ENCODE measurements at regions not wholly inside any gene's neighbourhood (a gene's known extent, or its start where the extent isn't known, plus 50 kb on each side); places are given as distances from the start of the nearest gene placed in this dataset.

- ChIA-PET POLR2A (no interaction called here), CTCF (no interaction called here)
- H3K36me3 ChIP-seq (ENCODE audit: control insufficient read depth in 2 of 2, extremely low read depth in 1 of 2, insufficient read depth in 2 of 2, low read length in 2 of 2), result no peaks in the 10 kb centered on the region
- BruUV-seq (replicated peaks), result no TSS peak
- DNase-seq (ENCODE audit: low read depth, low spot score) (no peak), FAIRE-seq (no peak)
- H2AFZ ChIP-seq (ENCODE audit: low read depth, low read length), result no peak overlapping the region
- H3K9ac ChIP-seq (replicated peaks; ENCODE audit: extremely low read depth, insufficient read depth, low read length), result no peak overlapping the region
- no peaks in the 10 kb centered on the region for H3K4me1 ChIP-seq (ENCODE audit: control insufficient read depth, extremely low read depth, insufficient read depth, low read length)
- H3K4me2 ChIP-seq (ENCODE audit: insufficient read depth, low read length), result no peak overlapping the region
- H3K27ac ChIP-seq (ENCODE audit: insufficient read depth, low read depth, low read length), result no peak overlapping the region
- H4K20me1 ChIP-seq (replicated peaks; ENCODE audit: control insufficient read depth, extremely low read depth, insufficient read depth, low read length), result no peaks in the 10 kb centered on the region
- dilution Hi-C loops (cut with MboI; ENCODE audit: extremely low pct_ligation_motif_present, low sequenced_read_pairs) (no loop called here), intact Hi-C loops (cut with micrococcal nuclease) (no loop called here)
- H3K79me2 ChIP-seq (ENCODE audit: control insufficient read depth, insufficient read depth, low read length), result no peaks in the 10 kb centered on the region
- TF ChIP-seq FOS (IDR thresholded peaks at IDR 0.05; ENCODE audit: borderline replicate concordance, insufficient read depth, low read length) (no peak), CTCF (IDR thresholded peaks at IDR 0.05; ENCODE audit: extremely low read depth in 1 of 2, insufficient read depth in 1 of 2, low read depth in 1 of 2, low read length in 2 of 2) (no peak), JUN (IDR thresholded peaks at IDR 0.05; ENCODE audit: borderline replicate concordance, insufficient read depth, insufficient read length, low read depth) (no peak), POLR2AphosphoS5 (IDR thresholded peaks at IDR 0.05; ENCODE audit: insufficient read depth, low read depth, low read length) (no peak), MYC (IDR thresholded peaks at IDR 0.05; ENCODE audit: low read depth, low read length) (no peak), MAX (IDR thresholded peaks at IDR 0.05; ENCODE audit: insufficient read depth, insufficient read length) (no peak), GATA2 (IDR thresholded peaks at IDR 0.05; ENCODE audit: insufficient read depth, insufficient read length, low read depth, low read length) (no peak), EZH2 (IDR thresholded peaks at IDR 0.05; ENCODE audit: borderline replicate concordance, low read depth, low read length, severe bottlenecking) (no peak), POLR2A (IDR thresholded peaks at IDR 0.05; ENCODE audit: low read depth, low read length) (no peak)
- H3K9me1 ChIP-seq (replicated peaks; ENCODE audit: control insufficient read depth, extremely low read depth, insufficient read depth, low read length), result peaks cover 3% of the 10 kb centered on the region
- H3K27me3 ChIP-seq (ENCODE audit: control insufficient read depth in 2 of 2, insufficient read depth in 2 of 2, low read length in 2 of 2), result no peaks in the 10 kb centered on the region
- no peak overlapping the region for H3K4me3 ChIP-seq (replicated peaks in 1 of 3; ENCODE audit: insufficient read depth in 1 of 3, low read depth in 1 of 3, low read length in 3 of 3)
- no peaks in the 10 kb centered on the region for H3K9me3 ChIP-seq (replicated peaks; ENCODE audit: control insufficient read depth, insufficient read depth, low read length)
These were observed 108.5 kb upstream of the NLGN1 start for GRCh38 chr3:173289072-173289471.

Data from endothelial cell of umbilical vein (primary cell).